Stimulated activated CD4-positive, alpha-beta T cell treated with anti-CD3 and anti-CD28 coated beads, Interleukin-15, amount 100 ng/mL, for 48 hours (primary cell): ENCODE measurements at regions not wholly inside any gene's neighbourhood (a gene's known extent, or its start where the extent isn't known, plus 50 kb on each side); places are given as distances from the start of the nearest gene placed in this dataset.

Experiments used
- DNase-seq, 2 donors: peaks; one replicate each; pipeline ENCODE4 v3.0.0-alpha.2; 2020; ENCODE audit warnings: low read depth in 2 of 2

GRCh38 chr17:34133350-34133749, 121.7 kb upstream of the CCL2 start:
- no peak for DNase-seq

- DNase-seq: no peak
Measured at GRCh38 chr17:34135841-34136240, 119.2 kb upstream of the CCL2 start.

- DNase-seq: no peak
Measured at GRCh38 chr17:34140006-34140405, 115.1 kb upstream of the CCL2 start.

- no peak for DNase-seq
Measured at GRCh38 chr17:34141590-34141989, 113.5 kb upstream of the CCL2 start.

DNA sequence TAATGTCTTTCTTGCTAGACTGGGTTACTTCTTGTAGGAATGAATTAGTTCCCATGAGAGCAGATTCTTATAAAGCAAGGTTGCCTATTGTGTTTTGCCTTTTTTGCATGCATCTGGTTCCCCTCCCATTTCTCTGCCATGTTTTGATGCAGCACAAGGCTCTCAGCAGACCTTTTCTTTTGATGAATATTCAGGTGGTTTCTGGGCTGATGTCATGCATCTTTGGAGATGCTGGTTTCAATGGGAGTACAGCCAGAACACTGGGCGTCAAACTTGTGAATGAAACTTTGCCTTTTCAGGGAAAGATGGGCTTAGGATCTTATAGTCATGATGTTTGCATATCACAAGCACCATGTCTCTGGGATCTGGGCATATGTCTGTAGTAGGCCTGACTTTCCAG, 111.7 kb upstream of the CCL2 start:
- DNase-seq: no peak

DNA sequence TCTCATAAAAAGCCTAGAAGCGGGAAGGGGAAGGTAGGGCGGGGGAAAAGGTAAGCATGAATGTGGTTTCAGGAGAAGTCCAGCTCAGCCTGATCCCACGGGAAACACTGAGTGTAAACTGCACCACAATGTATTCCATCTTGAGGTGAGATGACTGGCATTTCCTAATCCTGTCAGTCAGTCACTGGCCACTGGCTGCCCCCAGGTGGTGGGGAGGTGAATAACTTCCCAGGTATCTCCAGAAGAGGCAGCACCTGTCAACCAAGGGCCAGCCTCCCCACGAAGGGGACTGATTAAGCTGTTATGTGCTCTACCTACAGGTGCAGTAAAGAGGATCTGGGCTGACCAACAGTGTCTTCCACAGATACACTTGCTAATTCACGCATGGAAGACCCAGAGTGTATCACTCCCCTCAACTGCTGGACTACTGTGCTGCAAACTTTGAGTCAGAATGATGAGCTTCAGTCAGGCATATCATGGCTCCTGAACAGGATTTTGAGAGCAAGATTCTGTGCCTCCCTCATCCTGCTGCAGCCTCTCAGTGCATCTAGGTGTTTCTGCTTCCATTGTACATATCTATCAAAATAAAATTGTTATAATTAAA, 108.5 kb upstream of the CCL2 start:
- peak; percentile 36 to 48 for DNase-seq

DNA sequence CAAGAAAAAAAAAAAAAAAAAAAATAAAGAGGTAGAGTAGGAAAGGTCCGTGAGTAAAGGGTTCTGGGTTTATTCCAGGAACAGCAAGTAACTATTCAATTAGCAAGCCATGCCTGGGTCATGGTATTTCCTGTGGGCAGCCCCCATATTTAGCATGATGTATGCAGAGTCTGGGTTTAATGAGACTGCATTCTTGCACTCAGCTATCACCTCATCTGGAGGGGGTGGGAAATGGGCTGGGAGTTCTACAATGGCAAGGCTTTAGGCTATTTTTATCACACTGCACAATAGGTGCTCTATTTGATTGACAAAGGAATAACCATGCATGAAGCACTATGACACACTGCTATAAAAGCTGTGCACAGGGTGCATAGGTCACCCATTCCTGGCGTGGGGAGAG, 104.0 kb upstream of the CCL2 start:
- DNase-seq: no peak

GRCh38 chr17:34153991-34154390, 101.1 kb upstream of the CCL2 start:
- no peak for DNase-seq

GRCh38 chr17:34154961-34155730, 99.9 kb upstream of the CCL2 start:
- no peak for DNase-seq

- no peak for DNase-seq
Measured at GRCh38 chr17:34155947-34156346, 99.1 kb upstream of the CCL2 start.

DNA sequence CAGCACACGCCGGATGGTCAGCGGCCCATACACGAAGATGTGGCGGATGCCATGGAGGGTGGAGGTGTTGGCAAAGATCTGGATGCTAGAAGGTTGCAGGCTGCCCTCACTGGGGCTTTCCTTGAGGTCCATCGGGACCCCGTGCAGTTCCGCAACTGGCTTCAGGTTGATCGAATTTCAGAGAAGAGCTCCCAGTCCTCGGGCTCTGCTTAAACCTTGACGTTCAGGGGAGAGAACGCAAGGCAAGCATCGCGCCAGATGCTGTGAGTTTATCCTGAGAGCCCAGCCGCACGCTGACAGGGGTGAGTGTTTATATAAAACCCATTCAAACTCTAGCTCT, 98.7 kb upstream of the CCL2 start:
- no peak for DNase-seq

DNA sequence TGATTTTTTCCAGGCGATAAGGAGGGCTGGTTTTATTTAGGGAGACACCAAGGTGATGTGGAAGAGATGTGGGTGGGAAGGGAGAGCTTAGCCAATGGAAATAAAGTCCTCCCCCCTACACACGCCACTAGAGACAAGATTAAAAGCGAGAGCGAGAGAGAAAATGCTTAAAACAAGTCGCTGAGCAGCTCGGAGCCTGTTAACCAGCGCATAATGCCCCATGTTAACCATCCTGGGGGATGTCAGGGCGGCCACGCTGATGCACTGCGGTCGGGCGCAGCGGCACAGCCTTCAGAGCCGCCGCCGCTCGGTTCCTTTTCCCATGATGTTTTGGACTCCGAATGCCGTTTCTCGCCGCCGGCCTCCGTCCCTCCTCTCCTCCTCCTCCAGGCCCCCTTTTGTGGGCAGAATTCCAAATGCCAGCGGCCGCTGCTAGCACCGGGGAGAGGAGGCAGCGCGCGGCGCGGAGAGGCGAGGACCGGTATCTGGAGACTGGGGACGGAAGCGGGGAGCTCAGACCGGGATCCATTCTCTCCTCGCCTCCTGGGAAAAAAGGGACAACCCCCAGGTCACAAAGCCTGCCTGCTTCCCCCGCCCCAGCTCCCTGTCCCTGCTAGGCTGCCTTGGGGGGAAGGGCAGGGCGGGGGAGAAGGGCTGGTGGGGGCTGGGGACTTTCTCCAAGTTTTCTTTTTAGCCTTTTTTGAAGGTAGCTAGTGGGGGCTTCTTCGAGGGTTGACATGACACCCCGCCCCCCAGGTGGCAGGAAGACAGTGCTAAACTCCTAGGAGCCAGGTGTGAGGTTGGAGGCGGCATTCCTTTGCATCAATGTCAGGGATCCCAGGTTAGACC, 98.1 kb upstream of the CCL2 start:
- no peak for DNase-seq

DNA sequence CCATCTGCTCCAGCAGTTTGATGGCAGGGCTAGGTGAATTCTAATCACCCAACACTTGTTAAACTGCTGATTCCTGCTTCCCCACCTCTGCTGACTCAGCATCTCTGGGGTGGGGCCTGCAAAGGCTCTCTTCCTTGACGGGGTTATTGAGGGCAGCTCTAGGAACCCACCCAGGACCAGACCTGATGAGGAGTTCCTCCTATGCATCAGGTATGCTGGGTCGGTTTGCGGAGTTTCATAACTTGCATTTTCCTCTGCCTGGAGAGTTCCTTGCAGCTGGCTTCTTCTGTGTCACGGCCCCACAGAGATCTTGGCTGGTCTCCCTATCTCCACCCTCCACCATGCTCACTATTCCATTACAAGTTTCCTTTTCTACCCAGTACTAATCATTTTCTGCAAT, 93.4 kb upstream of the CCL2 start:
- DNase-seq: no peak

GRCh38 chr17:34163123-34163522, 92.0 kb upstream of the CCL2 start:
- DNase-seq: no peak

DNA sequence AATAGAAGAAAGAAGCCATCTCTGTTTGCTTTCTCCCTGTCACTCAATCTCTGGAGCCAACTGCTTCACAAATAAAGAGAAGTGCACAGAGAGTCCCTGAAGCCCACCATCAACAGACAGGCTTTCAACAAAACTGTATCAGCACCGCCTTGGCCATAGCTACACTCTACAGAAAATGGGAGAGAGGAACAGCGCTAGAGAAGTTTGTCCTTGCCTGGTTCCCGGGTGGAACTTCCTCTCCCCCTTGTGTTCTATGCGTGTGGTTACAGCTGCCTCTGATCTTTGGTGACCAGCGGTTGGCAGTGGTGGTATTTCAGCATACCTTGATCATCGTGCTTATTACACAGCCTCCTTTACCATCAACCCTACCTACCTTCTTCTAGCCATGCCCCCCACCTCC, 91.4 kb upstream of the CCL2 start:
- DNase-seq: no peak

DNA sequence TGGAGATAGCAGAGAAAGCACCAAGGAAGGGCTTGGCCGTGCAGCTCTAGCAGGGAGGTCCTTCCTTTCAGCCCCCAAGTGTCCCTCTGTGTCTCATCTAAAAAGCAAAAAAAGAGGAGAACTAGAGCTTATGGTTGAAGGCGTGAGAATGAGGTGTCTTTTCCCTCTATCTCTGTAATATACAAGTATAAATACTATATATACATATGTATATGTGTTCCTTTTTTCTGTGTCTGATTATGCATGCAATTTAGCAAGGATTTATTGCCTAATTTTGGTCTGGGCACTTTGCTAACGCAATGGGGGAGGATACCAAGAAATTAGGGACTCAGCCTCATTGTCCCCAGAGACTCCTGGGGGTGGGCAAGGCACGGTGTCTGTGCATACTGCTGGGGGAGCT, 90.2 kb upstream of the CCL2 start:
- no peak for DNase-seq

GRCh38 chr17:34166352-34166751, 88.7 kb upstream of the CCL2 start:
- DNase-seq: no peak

DNA sequence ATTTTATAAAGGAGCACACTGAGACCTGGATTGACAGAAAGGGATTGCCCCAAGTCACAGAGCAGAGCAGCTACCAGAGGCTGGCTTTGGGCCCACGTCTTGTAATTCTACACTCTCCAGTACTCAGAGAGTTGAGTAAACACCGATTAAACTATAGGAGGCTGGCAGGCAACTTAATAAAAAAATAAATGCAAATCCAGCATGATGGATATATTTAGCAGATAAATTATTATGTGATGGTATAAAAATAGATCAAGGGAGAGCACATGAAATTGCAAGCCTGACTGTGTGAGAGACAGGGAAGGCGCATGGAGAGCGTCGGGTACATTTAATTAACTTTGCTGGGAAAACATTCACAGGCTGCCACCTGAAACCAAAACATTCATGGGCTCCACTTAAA, 87.7 kb upstream of the CCL2 start:
- DNase-seq: no peak

DNA sequence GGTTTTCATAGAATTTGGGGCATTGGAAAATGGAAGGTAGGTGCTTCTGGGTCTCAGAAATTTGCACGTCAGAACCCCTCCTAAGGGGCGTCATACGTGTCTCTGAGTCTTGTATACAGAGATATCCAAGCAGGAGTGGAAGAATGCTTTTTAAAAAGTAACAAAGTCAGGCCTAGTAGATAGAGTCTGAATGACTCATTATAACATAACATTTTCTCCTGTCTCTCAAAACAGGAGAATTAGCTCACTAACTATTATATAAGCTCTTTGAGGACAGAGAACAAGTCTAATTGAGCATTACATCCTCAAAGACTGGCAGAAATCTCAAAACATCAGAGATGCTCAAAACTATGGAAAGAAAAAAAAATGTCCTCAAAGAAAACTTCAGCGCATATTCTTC, 86.1 kb upstream of the CCL2 start:
- no peak for DNase-seq

- DNase-seq: no peak
Measured at GRCh38 chr17:34169496-34169895, 85.6 kb upstream of the CCL2 start.

- peak in 1 of 2 donors; percentile 33 for DNase-seq
Measured at GRCh38 chr17:34171245-34171818, 83.8 kb upstream of the CCL2 start.

GRCh38 chr17:34172390-34172918, 82.6 kb upstream of the CCL2 start:
- no peak for DNase-seq
